ENCODE measurements at regions not wholly inside any gene's neighbourhood (a gene's known extent, or its start where the extent isn't known, plus 50 kb on each side); places are given as distances from the start of the nearest gene placed in this dataset.

DNA sequence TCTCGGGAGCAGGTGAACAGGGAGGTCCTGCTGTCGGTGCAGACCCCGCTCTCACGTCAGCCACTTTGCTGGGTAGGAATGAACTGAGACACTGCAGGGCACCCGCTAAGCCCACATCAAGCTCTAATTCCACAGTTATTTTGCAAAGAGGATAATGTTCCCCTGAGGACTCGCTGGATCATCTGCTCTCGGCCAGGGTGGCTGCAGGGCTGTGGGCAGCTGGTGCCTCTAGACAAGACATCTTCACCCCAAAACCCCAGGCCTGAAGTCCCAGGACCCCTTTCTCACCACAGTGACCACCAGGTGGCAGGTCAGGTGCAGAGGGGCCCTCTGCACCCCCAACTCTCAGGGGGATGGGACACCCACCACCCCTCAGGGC lies 135.1 kb upstream of the PPP1R26 start:
- H3K4me3 Mint-ChIP-seq: no peak overlapping the region
- no peaks in the 10 kb centered on the region for H3K9me3 Mint-ChIP-seq
- H3K27ac Mint-ChIP-seq: no peak overlapping the region
- H3K27me3 Mint-ChIP-seq (ENCODE audit: low read depth): no peaks in the 10 kb centered on the region
- H3K4me1 Mint-ChIP-seq (ENCODE audit: low read depth): no peaks in the 10 kb centered on the region
- no peaks in the 10 kb centered on the region for H3K36me3 Mint-ChIP-seq (ENCODE audit: low read depth)

DNA sequence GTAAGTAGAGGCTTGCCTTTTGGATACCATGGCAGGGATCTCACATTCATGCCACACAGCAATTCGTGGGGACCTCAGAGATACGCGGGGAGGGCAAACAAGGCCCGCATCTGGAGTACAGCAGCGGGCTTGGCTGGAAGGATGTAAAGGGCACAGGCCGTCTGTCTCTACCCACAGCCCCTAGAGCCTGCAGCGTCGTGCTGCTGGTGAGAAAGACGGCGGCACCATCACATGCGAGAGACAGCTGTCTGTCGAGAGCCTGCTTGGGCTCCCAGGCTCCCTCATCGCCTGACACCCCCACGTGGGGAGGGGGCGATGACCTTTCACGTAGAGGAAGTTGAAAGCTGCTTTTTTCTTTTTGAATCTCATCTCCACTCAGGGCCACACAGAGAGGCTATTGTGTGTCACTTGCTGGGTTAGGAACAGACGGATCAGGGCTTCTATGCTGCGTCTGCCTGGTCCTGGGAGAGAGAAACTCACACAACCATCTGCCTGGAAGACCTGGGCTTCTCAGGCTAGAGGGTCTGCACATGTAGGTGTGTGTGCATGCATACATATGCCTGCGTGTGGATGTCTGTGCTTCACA lies 134.6 kb upstream of the PPP1R26 start:
- Mint-ChIP-seq H3K4me1 (ENCODE audit: low read depth) (no peaks in the 10 kb centered on the region), H3K36me3 (ENCODE audit: low read depth) (no peaks in the 10 kb centered on the region), H3K9me3 (no peaks in the 10 kb centered on the region), H3K27me3 (ENCODE audit: low read depth) (no peaks in the 10 kb centered on the region), H3K4me3 (no peak overlapping the region), H3K27ac (no peak overlapping the region)

DNA sequence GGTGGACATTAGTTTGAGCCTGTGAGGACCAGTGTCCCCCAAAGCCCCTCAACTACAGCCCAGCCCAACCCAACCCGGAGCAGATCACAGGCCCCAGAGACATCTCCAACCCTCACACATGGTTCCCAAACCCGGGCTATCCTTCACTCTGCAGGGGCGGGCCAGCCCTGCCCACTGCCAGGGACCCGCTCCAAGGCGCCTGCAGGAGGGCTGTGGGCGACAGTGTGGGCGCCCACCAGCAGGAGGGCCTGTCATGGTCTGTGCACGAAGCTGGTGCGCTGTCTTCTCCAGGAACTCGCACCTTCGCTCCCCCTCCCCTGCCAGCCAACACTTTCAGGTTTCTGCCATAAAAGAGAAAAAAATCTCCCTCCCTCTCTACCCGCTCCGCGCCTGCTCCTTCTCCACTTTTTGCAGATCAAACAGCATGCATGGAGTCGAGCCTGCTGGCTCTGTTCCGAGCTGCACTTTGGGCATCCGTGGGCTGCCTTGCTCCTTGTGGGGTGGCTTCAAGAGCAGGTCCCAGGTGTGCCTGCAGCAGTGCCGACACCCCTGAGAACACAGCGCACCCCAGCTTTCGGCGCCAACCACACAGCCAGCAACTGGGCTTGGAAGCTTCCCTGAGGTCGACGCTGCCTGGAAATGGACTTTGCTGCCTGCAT lies 133.7 kb upstream of the PPP1R26 start:
- no peaks in the 10 kb centered on the region for H3K9me3 Mint-ChIP-seq
- no peaks in the 10 kb centered on the region for H3K36me3 Mint-ChIP-seq (ENCODE audit: low read depth)
- no peaks in the 10 kb centered on the region for H3K27me3 Mint-ChIP-seq (ENCODE audit: low read depth)
- no peak overlapping the region for H3K27ac Mint-ChIP-seq
- no peak overlapping the region for H3K4me3 Mint-ChIP-seq
- no peaks in the 10 kb centered on the region for H3K4me1 Mint-ChIP-seq (ENCODE audit: low read depth)

DNA sequence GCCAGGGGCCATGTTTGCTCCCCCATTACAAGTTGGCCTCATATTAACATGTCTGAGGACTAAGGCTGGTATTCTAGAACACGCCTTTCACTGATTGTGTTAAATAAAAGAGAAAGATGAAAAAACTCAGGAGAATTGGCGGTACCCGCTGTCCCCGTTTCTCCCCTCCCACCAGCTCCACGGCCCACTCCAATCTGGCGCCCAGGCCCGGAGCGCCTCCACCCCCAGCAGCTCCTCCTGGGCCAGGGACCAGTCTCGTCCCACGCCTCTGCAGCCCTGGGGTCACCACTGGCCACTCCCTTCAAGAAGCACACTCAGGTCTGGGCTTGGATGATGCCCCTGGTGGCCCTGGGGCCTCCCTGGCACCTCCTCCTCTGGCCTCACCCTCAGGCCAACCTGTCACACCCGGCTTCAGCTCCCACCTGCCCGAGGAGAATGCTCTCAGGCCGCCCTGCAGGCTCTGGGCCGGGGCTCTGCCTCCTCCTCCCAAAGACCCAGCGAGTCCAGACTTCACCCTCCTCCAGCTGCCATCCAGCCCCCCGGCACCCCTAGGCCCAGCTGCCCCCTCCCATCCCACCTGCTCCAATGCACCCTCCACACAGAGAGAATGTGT lies 133.0 kb upstream of the PPP1R26 start:
- no peak overlapping the region for H3K4me3 Mint-ChIP-seq
- H3K4me1 Mint-ChIP-seq (ENCODE audit: low read depth): no peaks in the 10 kb centered on the region
- H3K27me3 Mint-ChIP-seq (ENCODE audit: low read depth): no peaks in the 10 kb centered on the region
- no peaks in the 10 kb centered on the region for H3K9me3 Mint-ChIP-seq
- no peak overlapping the region for H3K27ac Mint-ChIP-seq
- H3K36me3 Mint-ChIP-seq (ENCODE audit: low read depth): no peaks in the 10 kb centered on the region

DNA sequence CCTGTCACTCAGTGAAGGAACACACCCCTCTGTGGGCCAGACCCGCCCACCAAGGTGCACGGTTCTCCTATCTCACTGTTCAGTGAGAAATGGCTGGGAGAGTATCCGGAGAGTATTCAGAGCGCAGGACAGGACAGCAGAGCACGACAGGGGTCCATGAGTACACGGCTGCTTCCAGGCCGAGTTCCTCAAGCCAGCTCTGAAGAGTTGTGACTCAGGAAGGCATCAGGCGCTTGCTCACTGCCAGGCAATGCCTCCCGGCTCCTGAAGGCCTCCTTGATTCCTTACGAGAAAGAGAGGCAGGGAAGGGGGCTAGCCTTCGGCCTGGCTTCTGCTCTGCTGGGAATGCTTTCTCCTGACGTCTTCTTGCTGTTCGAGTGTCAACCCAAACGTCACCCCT lies 132.1 kb upstream of the PPP1R26 start:
- Mint-ChIP-seq H3K4me3 (no peak overlapping the region), H3K9me3 (no peaks in the 10 kb centered on the region), H3K27ac (no peak overlapping the region), H3K36me3 (ENCODE audit: low read depth) (no peaks in the 10 kb centered on the region), H3K27me3 (ENCODE audit: low read depth) (no peaks in the 10 kb centered on the region), H3K4me1 (ENCODE audit: low read depth) (no peaks in the 10 kb centered on the region)

DNA sequence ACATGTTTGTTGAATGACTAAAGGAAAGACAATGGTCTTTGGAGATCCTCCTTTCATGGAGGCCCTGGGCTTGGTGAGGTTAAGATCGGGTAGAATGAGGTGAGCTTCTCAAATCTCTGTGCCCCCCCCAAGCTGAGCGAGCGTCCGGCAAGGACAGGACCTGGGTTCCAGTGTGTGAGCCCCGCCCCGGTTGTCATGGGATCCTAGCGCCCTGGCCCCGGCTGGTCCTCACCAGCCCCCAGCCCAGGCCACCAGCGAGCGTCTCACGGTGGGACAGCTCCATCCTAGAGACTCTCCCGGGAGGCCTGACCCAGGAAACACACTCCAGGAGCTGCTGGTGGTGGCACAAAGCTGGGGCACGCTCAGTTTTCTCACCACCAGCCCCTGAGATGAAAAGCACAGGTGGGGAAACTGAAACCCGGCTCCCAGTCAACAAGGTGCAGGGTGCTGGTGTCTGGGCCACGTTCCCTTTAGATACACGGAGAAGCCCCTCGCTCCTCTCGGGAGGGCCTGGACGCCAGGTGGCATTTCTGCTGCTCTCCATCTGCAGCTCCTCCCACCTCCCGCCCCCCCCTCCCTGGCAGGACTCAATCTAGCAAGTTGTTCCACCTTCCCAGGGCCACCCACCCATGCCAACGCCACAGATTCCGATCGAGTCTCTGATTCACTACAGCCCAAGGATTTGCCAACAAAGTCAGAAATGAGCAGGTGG lies 131.3 kb upstream of the PPP1R26 start:
- no peak overlapping the region for H3K4me3 Mint-ChIP-seq
- no peaks in the 10 kb centered on the region for H3K4me1 Mint-ChIP-seq (ENCODE audit: low read depth)
- H3K27me3 Mint-ChIP-seq (ENCODE audit: low read depth): no peaks in the 10 kb centered on the region
- H3K27ac Mint-ChIP-seq: no peak overlapping the region
- no peaks in the 10 kb centered on the region for H3K9me3 Mint-ChIP-seq
- H3K36me3 Mint-ChIP-seq (ENCODE audit: low read depth): no peaks in the 10 kb centered on the region

DNA sequence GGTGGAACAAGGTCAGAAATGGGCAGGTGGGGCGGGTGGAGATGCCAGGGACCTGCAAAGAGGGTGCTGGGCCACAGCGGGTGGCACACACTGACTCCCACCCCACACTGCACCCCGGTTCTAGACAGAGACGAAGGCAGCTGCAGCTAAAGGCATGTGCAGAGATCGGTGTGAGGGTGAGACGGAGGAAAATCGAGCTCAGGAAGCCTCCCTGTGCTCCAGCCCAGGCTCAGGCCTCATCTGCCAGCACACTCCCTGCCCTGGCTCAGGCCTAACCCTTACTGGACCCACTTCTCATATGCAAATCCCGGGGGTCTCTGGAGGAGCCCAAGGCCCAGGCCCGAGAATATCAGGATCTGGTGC lies 130.8 kb upstream of the PPP1R26 start:
- no peaks in the 10 kb centered on the region for H3K27me3 Mint-ChIP-seq (ENCODE audit: low read depth)
- H3K27ac Mint-ChIP-seq: no peak overlapping the region
- no peak overlapping the region for H3K4me3 Mint-ChIP-seq
- H3K36me3 Mint-ChIP-seq (ENCODE audit: low read depth): no peaks in the 10 kb centered on the region
- H3K4me1 Mint-ChIP-seq (ENCODE audit: low read depth): no peaks in the 10 kb centered on the region
- no peaks in the 10 kb centered on the region for H3K9me3 Mint-ChIP-seq

DNA sequence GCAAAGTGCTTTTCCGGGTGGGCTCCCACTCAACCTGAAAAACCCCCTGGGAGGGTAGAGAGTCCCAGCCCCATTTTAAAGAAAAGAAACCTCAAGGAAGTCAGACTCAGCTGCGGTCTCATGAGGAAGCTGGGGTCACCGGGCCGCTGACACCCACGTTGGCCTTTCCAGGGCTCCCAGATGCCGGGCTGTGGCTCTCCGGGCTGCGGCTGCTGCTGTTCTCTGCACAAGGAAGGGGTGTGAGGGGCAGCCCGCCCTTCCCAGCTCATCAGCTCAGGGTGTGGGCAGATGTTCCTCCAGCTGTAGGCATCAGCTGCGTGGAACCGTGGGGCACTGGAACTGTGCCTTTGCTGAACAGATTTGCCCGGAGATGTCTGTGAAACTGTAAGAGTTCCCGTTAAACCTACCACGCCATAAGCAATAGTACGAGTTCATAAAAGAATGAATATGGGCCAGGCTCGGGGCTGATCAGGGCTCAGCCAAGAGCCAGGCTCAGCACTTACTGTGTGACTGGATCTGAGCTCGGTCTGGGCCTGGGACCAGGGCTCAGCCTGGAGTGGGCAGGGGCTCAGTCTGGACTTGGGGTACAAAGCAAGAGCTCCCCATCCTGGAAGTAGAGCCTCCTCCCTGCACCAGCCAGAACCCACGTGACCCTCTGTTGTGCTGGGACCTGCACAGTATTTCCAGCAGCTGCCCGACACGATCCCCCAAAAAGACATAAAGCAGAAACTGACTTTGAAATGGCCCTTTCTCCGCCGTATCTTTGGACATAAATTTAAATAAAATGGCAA lies 130.2 kb upstream of the PPP1R26 start:
- Mint-ChIP-seq H3K4me3 (no peak overlapping the region), H3K36me3 (ENCODE audit: low read depth) (no peaks in the 10 kb centered on the region), H3K9me3 (no peaks in the 10 kb centered on the region), H3K27ac (no peak overlapping the region), H3K27me3 (ENCODE audit: low read depth) (no peaks in the 10 kb centered on the region), H3K4me1 (ENCODE audit: low read depth) (no peaks in the 10 kb centered on the region)

DNA sequence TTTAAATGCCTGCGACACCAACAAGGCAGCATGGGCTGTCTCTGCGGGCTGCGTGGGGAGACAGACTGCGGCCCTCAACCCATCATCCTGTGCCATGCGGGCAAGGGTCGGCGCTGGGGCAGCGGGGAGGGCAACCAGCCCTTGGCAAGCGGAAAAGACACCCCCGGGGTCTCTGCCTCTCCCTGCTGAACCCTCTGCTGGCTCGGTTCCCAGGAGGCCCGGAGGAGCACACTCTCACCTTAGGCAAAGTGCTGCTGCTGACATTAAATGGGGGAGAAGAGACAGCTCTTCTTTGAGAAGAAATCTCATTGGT lies 129.6 kb upstream of the PPP1R26 start:
- no peak overlapping the region for H3K27ac Mint-ChIP-seq
- no peak overlapping the region for H3K4me3 Mint-ChIP-seq
- H3K4me1 Mint-ChIP-seq (ENCODE audit: low read depth): no peaks in the 10 kb centered on the region

DNA sequence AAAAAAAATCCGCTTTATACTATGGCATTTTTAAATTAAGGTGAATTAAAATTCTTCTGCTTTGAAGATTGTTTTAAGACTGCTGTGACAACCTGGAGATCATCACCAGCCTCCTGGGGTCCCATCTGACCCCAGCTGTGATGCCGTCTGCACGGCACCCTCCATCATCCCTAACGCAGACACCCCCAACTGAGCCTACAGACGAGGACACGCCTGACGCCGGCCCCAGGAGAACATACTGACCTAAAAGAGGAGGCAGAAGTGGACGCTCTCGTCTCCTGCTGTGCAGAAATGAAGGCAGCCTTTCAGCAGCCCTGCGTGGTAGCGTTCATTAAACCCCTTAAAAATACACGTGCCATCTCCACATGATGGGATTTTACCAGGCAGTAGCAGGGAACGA lies 125.6 kb upstream of the PPP1R26 start:
- Mint-ChIP-seq H3K4me1 (ENCODE audit: low read depth) (peaks cover 3% of the 10 kb centered on the region), H3K4me3 (no peak overlapping the region), H3K27ac (no peak overlapping the region), H3K9me3 (no peaks in the 10 kb centered on the region), H3K27me3 (ENCODE audit: low read depth) (no peaks in the 10 kb centered on the region), H3K36me3 (ENCODE audit: low read depth) (no peaks in the 10 kb centered on the region)

More for the DNA sequence above, 129.6 kb upstream of the PPP1R26 start:
- no peaks in the 10 kb centered on the region for H3K27me3 Mint-ChIP-seq (ENCODE audit: low read depth)
- no peaks in the 10 kb centered on the region for H3K36me3 Mint-ChIP-seq (ENCODE audit: low read depth)
- H3K9me3 Mint-ChIP-seq: no peaks in the 10 kb centered on the region

DNA sequence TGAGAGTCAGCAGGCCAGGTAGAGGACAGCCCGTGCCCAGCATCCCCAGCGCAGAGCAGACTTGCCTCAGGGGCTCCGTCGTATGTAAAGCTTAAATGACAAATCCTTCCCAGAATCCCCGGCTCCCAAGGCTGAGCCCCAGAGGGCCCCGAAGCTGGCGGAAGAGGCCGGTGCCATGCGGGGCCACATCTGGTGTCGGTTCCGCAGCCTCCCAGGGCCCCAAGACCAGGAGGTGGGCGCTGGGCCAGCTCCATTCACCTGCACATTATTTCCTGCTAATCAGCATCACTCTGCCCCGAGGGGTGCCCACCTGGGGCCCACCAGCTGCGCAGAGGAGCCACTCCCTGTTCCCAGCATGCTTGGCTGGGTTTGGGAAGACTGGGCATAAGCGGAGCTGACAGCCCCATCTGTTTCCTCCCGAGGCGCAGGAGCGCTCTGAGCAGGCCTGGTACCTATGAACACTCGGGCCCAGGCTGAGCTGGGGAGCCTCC lies 124.0 kb upstream of the PPP1R26 start:
- no peaks in the 10 kb centered on the region for H3K27me3 Mint-ChIP-seq (ENCODE audit: low read depth)

DNA sequence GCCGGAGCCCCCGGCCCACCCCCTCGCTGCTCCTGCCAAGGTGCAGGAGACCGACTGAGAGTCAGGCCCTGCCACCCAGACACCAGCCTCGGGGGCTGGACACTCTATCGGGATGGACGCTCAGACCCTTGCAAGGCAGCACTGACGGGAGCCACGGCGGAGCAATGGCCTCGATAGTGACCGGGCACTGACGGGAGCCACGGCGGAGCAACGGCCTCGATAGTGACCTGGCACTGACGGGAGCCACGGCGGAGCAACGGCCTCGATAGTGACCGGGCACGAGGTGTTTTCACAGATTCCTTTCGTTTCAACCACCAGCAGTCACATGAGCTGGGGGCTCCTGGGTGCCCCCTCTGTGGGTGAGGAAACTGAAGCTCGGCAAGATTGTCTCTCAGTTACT lies 123.6 kb upstream of the PPP1R26 start:
- no peak overlapping the region for H3K4me3 Mint-ChIP-seq
- no peaks in the 10 kb centered on the region for H3K36me3 Mint-ChIP-seq (ENCODE audit: low read depth)
- H3K27ac Mint-ChIP-seq: no peak overlapping the region
- no peaks in the 10 kb centered on the region for H3K9me3 Mint-ChIP-seq
- H3K4me1 Mint-ChIP-seq (ENCODE audit: low read depth): peaks cover 20% of the 10 kb centered on the region
- no peaks in the 10 kb centered on the region for H3K27me3 Mint-ChIP-seq (ENCODE audit: low read depth)

More for the DNA sequence above, 124.0 kb upstream of the PPP1R26 start:
- Mint-ChIP-seq H3K4me1 (ENCODE audit: low read depth) (peaks cover 16% of the 10 kb centered on the region), H3K9me3 (no peaks in the 10 kb centered on the region), H3K27ac (no peak overlapping the region), H3K4me3 (no peak overlapping the region), H3K36me3 (ENCODE audit: low read depth) (no peaks in the 10 kb centered on the region)

DNA sequence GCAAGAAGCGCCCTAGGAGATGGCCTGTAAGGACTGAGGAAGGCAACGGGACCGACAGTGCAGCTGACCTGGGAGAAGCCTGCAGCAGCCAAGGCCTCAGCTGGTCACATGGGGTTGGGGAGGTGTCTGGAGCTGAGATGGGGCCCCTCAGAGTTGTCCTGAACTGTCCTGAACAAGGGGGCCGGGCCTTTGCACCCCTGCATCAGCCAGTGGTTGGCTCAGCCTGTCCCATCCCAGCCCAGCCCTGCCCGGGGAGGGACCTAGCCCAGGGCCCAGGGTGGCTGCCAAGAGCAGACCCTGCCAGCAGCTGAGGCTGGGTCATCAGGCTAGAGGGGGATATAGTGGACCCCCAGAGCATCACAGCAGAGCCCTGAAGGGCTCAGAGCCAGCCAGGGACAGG lies 122.8 kb upstream of the PPP1R26 start:
- no peaks in the 10 kb centered on the region for H3K27me3 Mint-ChIP-seq (ENCODE audit: low read depth)
- peaks cover 22% of the 10 kb centered on the region for H3K4me1 Mint-ChIP-seq (ENCODE audit: low read depth)
- H3K36me3 Mint-ChIP-seq (ENCODE audit: low read depth): peaks cover 3% of the 10 kb centered on the region
- H3K4me3 Mint-ChIP-seq: no peak overlapping the region
- H3K9me3 Mint-ChIP-seq: peaks cover 6% of the 10 kb centered on the region
- H3K27ac Mint-ChIP-seq: no peak overlapping the region

DNA sequence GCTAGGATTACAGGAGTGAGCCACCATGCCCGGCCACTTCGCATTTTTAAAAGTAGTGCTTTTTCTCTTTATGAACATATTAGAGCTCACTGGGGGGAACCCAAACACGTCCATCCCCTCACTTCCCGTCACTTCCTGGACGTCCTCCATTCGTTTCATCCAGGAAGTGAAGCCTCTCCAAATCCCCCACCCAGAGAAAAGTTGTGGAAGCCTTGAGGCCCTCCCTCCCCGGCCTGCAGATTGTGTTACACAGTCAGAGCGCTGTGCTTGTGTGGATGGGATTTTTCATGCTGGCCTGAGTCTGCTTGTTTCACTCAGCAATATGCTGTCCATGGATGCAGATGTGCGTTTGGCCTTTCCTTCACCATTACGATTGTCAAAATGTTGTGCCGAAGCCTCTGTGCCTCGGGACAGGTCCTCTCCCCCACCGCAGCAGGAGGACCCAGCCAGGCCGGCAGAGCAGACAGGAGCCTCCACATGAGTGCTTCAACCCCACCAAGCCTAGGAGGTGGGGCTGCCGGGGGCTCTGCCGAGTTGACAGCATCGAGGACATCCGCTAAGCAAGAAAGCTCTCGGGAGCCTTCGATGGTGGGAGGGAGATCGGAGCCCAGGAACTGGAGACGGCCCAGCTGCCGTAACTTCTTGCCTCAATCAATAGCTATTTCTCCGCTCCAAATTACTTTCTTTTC lies 121.6 kb upstream of the PPP1R26 start:
- Mint-ChIP-seq H3K4me1 (ENCODE audit: low read depth) (peaks cover 22% of the 10 kb centered on the region), H3K27ac (no peak overlapping the region), H3K27me3 (ENCODE audit: low read depth) (no peaks in the 10 kb centered on the region), H3K4me3 (no peak overlapping the region), H3K9me3 (peaks cover 6% of the 10 kb centered on the region), H3K36me3 (ENCODE audit: low read depth) (peaks cover 3% of the 10 kb centered on the region)

All from T-helper 1 cell treated with Interleukin-12 subunit alpha and Interleukin-12 subunit beta and Interleukin-4 antibody, amounts not matched to agents 30 μg/mL and 1 μg/mL, for 36 hours (primary cell).